PC-9 (cell line): ENCODE measurements at regions not wholly inside any gene's neighbourhood (a gene's known extent, or its start where the extent isn't known, plus 50 kb on each side); places are given as distances from the start of the nearest gene placed in this dataset.

Experiments
- BruUV-seq: library from RNA; stranded (reverse); fragments of 400-500 nt; replicated peaks from 2 replicates; lab custom pipeline; 2021; lab: Mats Ljungman, UMichigan
- CTCF ChIA-PET: fragments of 300-600 bp; sonication (Branson Sonifier 250); formaldehyde crosslinking; loops from one replicate; lab custom pipeline; 2022; ENCODE audit warnings: antibody characterized with exemption; lab: Charles Lee
- POLR2A ChIA-PET: fragments of 300-600 bp; sonication (Branson Sonifier 250); formaldehyde crosslinking; loops from one replicate; lab custom pipeline; 2022; ENCODE audit warnings: antibody characterized with exemption; ENCODE audit not compliant: unreplicated experiment; lab: Charles Lee
- DNase-seq, 2 experiments: peaks; one replicate each; pipeline versions ENCODE4 v3.0.0 to v3.0.0-alpha.2; 2015 to 2022; ENCODE audit warnings: mixed read lengths in 1 of 2
- H2AFZ ChIP-seq: fragments of 200-600 bp; sonication (generic); 2 replicates; pipeline ENCODE4 v1.8.1; 2017; ENCODE audit warnings: antibody characterized with exemption
- H3F3A ChIP-seq: fragments of 200-600 bp; sonication (generic); 2 replicates; pipeline ENCODE4 v1.8.1; 2017; ENCODE audit warnings: antibody characterized with exemption, mild to moderate bottlenecking, low read depth; ENCODE audit not compliant: insufficient read depth
- H3K27ac ChIP-seq: fragments of 200-600 bp; sonication (generic); 2 replicates; pipeline ENCODE4 v1.6.1; 2016; ENCODE audit warnings: mixed run types
- H3K27me3 ChIP-seq: fragments of 200-600 bp; sonication (generic); 2 replicates; pipeline ENCODE4 v1.6.1; 2016; ENCODE audit warnings: low read depth, mixed run types; ENCODE audit not compliant: insufficient read depth
- H3K36me3 ChIP-seq: fragments of 200-600 bp; sonication (generic); 2 replicates; pipeline ENCODE4 v1.6.1; 2016; ENCODE audit warnings: low read depth, mixed run types
- H3K4me1 ChIP-seq: fragments of 200-600 bp; sonication (generic); replicated peaks from 2 replicates; pipeline ENCODE4 v1.6.1; 2016; ENCODE audit warnings: mixed run types; ENCODE audit not compliant: insufficient read depth
- H3K4me2 ChIP-seq: fragments of 200-600 bp; sonication (generic); 2 replicates; pipeline ENCODE4 v1.6.1; 2017; ENCODE audit warnings: mixed run types
- H3K4me3 ChIP-seq: fragments of 200-600 bp; sonication (generic); 2 replicates; pipeline ENCODE4 v1.6.1; 2016; ENCODE audit warnings: mixed run types
- H3K79me2 ChIP-seq: fragments of 200-600 bp; sonication (generic); 2 replicates; pipeline ENCODE4 v1.6.1; 2017; ENCODE audit warnings: low read depth, mixed run types
- H3K9me2 ChIP-seq: fragments of 200-600 bp; sonication (generic); 2 replicates; pipeline ENCODE4 v1.8.1; 2017; ENCODE audit warnings: mild to moderate bottlenecking; ENCODE audit not compliant: insufficient read depth
- H3K9me3 ChIP-seq: fragments of 200-600 bp; sonication (generic); 2 replicates; pipeline ENCODE4 v1.8.1; 2016; ENCODE audit warnings: low read depth; ENCODE audit not compliant: insufficient read depth
- H4K20me1 ChIP-seq: fragments of 200-600 bp; sonication (generic); 2 replicates; pipeline ENCODE4 v1.8.1; 2017; ENCODE audit not compliant: insufficient read depth
- CTCF ChIP-seq: fragments of 200-600 bp; sonication (generic); conservative IDR thresholded peaks from 2 replicates; pipeline ENCODE4 v1.6.1; 2017; ENCODE audit warnings: mixed run types, antibody characterized with exemption, mild to moderate bottlenecking, moderate library complexity
- EZH2 ChIP-seq: fragments of 200-600 bp; sonication (generic); IDR thresholded peaks from 2 replicates; pipeline ENCODE4 v1.8.0; 2017; ENCODE audit warnings: antibody characterized with exemption, low read depth
- intact Hi-C: fragments of 100-400 bp; cut with micrococcal nuclease; formaldehyde crosslinking; loops from one replicate; pipeline ENCODE4 v1.10.0; 2022; ENCODE audit not compliant: unreplicated experiment

- Histone ChIP-seq H3K4me1 (no peaks in the 10 kb centered on the region), H3K9me2 (no peaks in the 10 kb centered on the region), H3K79me2 (no peaks in the 10 kb centered on the region), H3K27ac (no peak overlapping the region), H3K4me3 (no peak overlapping the region), H3K27me3 (no peaks in the 10 kb centered on the region), H3K9me3 (no peaks in the 10 kb centered on the region; the same call in 1 of the 2 replicates), H3F3A (no peaks in the 10 kb centered on the region), H3K4me2 (no peak overlapping the region), H4K20me1 (no peaks in the 10 kb centered on the region), H3K36me3 (no peaks in the 10 kb centered on the region), H2AFZ (no peak overlapping the region)
- intact Hi-C loops = no loop called here
- POLR2A ChIA-PET = interaction anchor here (0.7 kb wide), 1 partner anchor 1081 kb away, joined by 3 read pairs; no protein-coding TSS in a partner anchor
- CTCF ChIA-PET = interaction anchor here (0.6 kb wide), 2 partner anchors 248 to 857 kb away, joined by 3 to 4 read pairs; no protein-coding TSS in a partner anchor
- TF ChIP-seq EZH2 (no peak), CTCF (no peak)
- no peak for DNase-seq
- no TSS peak for BruUV-seq
Observed at GRCh38 chr2:235127931-235128330, 176.1 kb downstream of the SH3BP4 start.

GRCh38 chr2:235129850-235130249 is 178.0 kb downstream of the SH3BP4 start:
- Histone ChIP-seq H3F3A (no peaks in the 10 kb centered on the region), H3K9me2 (no peaks in the 10 kb centered on the region), H3K79me2 (no peaks in the 10 kb centered on the region), H3K27ac (no peak overlapping the region), H3K4me1 (no peaks in the 10 kb centered on the region), H3K36me3 (no peaks in the 10 kb centered on the region), H2AFZ (no peak overlapping the region), H3K27me3 (no peaks in the 10 kb centered on the region), H3K4me2 (no peak overlapping the region), H4K20me1 (no peaks in the 10 kb centered on the region), H3K9me3 (no peaks in the 10 kb centered on the region), H3K4me3 (no peak overlapping the region)
- BruUV-seq = no TSS peak
- TF ChIP-seq EZH2 (no peak), CTCF (no peak)
- DNase-seq = no peak
- intact Hi-C loops = loop anchor here (10.0 kb wide), 1 partner anchor 135 kb away; no protein-coding TSS in a partner anchor
- CTCF ChIA-PET = no interaction called here
- POLR2A ChIA-PET = no interaction called here

- Histone ChIP-seq H3K4me2 (no peak overlapping the region), H3K79me2 (no peaks in the 10 kb centered on the region), H3K36me3 (no peaks in the 10 kb centered on the region), H3K27me3 (no peaks in the 10 kb centered on the region), H2AFZ (no peak overlapping the region), H3F3A (no peaks in the 10 kb centered on the region), H3K4me3 (no peak overlapping the region), H4K20me1 (no peaks in the 10 kb centered on the region), H3K9me2 (no peaks in the 10 kb centered on the region), H3K27ac (no peak overlapping the region), H3K4me1 (no peaks in the 10 kb centered on the region), H3K9me3 (no peaks in the 10 kb centered on the region)
- BruUV-seq = no TSS peak
- POLR2A ChIA-PET = interaction anchor here (0.6 kb wide), 1 partner anchor 356 kb away, joined by 4 read pairs; no protein-coding TSS in a partner anchor
- TF ChIP-seq CTCF = no peak
- TF ChIP-seq EZH2 = no peak
- CTCF ChIA-PET = no interaction called here
- DNase-seq = no peak
- intact Hi-C loops = loop anchor here (10.0 kb wide), 1 partner anchor 133 kb away; no protein-coding TSS in a partner anchor
Observed at GRCh38 chr2:235131334-235132305, 179.8 kb downstream of the SH3BP4 start.
